SK-N-SH (cell line): ENCODE measurements at regions not wholly inside any gene's neighbourhood (a gene's known extent, or its start where the extent isn't known, plus 50 kb on each side); places are given as distances from the start of the nearest gene placed in this dataset.

Source experiments
- EP300 ChIP-seq, 2 experiments: IDR thresholded peaks; 2 replicates each; pipeline versions ENCODE4 v1.4.0 to v1.6.1; 2012; ENCODE audit warnings: borderline replicate concordance in 1 of 2, low read depth in 1 of 2, low read length in 1 of 2
- FOXM1 ChIP-seq: IDR thresholded peaks from 2 replicates; pipeline ENCODE4 v1.4.0; 2012; ENCODE audit warnings: low read depth, mild to moderate bottlenecking
- MXI1 ChIP-seq: IDR thresholded peaks from 2 replicates; pipeline ENCODE4 v1.6.1; 2012; ENCODE audit warnings: mild to moderate bottlenecking, low read depth, low read length, improper control_type of control experiment
- RXRA ChIP-seq: IDR thresholded peaks from 2 replicates; pipeline ENCODE4 v1.4.0; 2012; ENCODE audit warnings: low read depth, mild to moderate bottlenecking, borderline replicate concordance
- YY1 ChIP-seq: IDR thresholded peaks from 2 replicates; pipeline ENCODE4 v1.4.0; 2012; ENCODE audit warnings: low read depth, mild to moderate bottlenecking
- TF ChIP-seq, protein P1 (sequence below): IDR thresholded peaks from 2 replicates; pipeline ENCODE4 v1.6.1; 2012; ENCODE audit warnings: mild to moderate bottlenecking, low read depth, low read length, moderate library complexity
- TF ChIP-seq, protein P2 (sequence below): fragments of 200-600 bp; sonication (generic); IDR thresholded peaks from 2 replicates; pipeline ENCODE4 v1.6.1; 2017; ENCODE audit warnings: antibody characterized with exemption, mild to moderate bottlenecking, moderate library complexity
- TF ChIP-seq, protein P3 (sequence below): IDR thresholded peaks from 2 replicates; pipeline ENCODE4 v1.4.0; 2012; ENCODE audit warnings: low read depth

DNA sequence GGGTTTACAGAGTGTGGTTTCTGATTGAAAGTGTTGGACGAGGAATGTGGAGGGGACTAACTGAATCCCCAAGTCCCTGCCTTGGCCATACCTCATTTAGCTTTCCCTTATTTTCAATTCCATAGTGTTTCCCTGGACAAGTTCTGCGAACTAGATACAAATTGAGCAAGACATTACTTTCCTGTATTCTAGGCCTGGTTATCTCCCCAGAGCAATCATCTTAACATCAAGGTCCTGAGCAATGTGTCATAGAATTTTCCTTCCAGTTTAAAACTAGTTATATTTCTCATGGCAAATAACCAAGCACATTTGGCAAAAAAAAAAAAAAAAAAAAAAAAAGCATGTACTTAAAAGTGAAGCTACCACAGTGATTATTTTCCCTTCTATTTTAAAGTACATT, 330.1 kb downstream of the CDH11 start:
- TF ChIP-seq, protein P1, sequence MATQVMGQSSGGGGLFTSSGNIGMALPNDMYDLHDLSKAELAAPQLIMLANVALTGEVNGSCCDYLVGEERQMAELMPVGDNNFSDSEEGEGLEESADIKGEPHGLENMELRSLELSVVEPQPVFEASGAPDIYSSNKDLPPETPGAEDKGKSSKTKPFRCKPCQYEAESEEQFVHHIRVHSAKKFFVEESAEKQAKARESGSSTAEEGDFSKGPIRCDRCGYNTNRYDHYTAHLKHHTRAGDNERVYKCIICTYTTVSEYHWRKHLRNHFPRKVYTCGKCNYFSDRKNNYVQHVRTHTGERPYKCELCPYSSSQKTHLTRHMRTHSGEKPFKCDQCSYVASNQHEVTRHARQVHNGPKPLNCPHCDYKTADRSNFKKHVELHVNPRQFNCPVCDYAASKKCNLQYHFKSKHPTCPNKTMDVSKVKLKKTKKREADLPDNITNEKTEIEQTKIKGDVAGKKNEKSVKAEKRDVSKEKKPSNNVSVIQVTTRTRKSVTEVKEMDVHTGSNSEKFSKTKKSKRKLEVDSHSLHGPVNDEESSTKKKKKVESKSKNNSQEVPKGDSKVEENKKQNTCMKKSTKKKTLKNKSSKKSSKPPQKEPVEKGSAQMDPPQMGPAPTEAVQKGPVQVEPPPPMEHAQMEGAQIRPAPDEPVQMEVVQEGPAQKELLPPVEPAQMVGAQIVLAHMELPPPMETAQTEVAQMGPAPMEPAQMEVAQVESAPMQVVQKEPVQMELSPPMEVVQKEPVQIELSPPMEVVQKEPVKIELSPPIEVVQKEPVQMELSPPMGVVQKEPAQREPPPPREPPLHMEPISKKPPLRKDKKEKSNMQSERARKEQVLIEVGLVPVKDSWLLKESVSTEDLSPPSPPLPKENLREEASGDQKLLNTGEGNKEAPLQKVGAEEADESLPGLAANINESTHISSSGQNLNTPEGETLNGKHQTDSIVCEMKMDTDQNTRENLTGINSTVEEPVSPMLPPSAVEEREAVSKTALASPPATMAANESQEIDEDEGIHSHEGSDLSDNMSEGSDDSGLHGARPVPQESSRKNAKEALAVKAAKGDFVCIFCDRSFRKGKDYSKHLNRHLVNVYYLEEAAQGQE, result no peak
- TF ChIP-seq, protein P2, sequence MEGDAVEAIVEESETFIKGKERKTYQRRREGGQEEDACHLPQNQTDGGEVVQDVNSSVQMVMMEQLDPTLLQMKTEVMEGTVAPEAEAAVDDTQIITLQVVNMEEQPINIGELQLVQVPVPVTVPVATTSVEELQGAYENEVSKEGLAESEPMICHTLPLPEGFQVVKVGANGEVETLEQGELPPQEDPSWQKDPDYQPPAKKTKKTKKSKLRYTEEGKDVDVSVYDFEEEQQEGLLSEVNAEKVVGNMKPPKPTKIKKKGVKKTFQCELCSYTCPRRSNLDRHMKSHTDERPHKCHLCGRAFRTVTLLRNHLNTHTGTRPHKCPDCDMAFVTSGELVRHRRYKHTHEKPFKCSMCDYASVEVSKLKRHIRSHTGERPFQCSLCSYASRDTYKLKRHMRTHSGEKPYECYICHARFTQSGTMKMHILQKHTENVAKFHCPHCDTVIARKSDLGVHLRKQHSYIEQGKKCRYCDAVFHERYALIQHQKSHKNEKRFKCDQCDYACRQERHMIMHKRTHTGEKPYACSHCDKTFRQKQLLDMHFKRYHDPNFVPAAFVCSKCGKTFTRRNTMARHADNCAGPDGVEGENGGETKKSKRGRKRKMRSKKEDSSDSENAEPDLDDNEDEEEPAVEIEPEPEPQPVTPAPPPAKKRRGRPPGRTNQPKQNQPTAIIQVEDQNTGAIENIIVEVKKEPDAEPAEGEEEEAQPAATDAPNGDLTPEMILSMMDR, result no peak
- TF ChIP-seq EP300 (IDR thresholded peaks at IDR 0.05; ENCODE audit: borderline replicate concordance in 1 of 2, low read depth in 1 of 2, low read length in 1 of 2) (peak; percentile 46 to 89; a peak in 3 of 4 replicates), FOXM1 (peak; percentile 78), RXRA (no peak), YY1 (no peak), MXI1 (no peak)
- TF ChIP-seq, protein P3, sequence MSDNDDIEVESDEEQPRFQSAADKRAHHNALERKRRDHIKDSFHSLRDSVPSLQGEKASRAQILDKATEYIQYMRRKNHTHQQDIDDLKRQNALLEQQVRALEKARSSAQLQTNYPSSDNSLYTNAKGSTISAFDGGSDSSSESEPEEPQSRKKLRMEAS, result no peak; the same call in 1 of the 2 replicates
